H1 (cell line): ENCODE measurements at regions not wholly inside any gene's neighbourhood (a gene's known extent, or its start where the extent isn't known, plus 50 kb on each side); places are given as distances from the start of the nearest gene placed in this dataset.
A peak's percentile ranks its signal among the peaks of the same experiment; 100 is the strongest.

ENCODE experiments used
- CTCF ChIA-PET: fragments of 300-600 bp; sonication (Branson Sonifier 250); formaldehyde crosslinking; loops from one replicate; lab custom pipeline; 2021; ENCODE audit not compliant: partially characterized antibody; lab: Charles Lee
- POLR2A ChIA-PET: fragments of 300-600 bp; sonication (Branson Sonifier 250); formaldehyde crosslinking; loops from one replicate; lab custom pipeline; 2021; ENCODE audit warnings: inconsistent platforms; ENCODE audit not compliant: partially characterized antibody; lab: Charles Lee
- DNase-seq, 2 experiments: peaks; one replicate each; pipeline versions ENCODE4 v3.0.0 to v3.0.0-alpha.2; 2010 to 2022; ENCODE audit warnings: low spot score in 2 of 2, low read depth in 1 of 2, mixed read lengths in 1 of 2
- FAIRE-seq: peaks from 2 replicates; lab custom pipeline; 2011; peaks lifted over from hg19 to GRCh38; lab: Jason Lieb, UNC
- H2AFZ ChIP-seq: 2 replicates; pipeline ENCODE4 v1.8.1; 2012; ENCODE audit warnings: low read length, inconsistent platforms
- H2AK5ac ChIP-seq: 2 replicates; pipeline ENCODE4 v1.6.1; 2013; ENCODE audit warnings: low read depth, low read length
- H2BK120ac ChIP-seq: replicated peaks from 2 replicates; pipeline ENCODE3; 2013; ENCODE audit warnings: low read depth, low read length, inconsistent platforms
- H2BK12ac ChIP-seq: 2 replicates; pipeline ENCODE4 v1.6.1; 2013; ENCODE audit warnings: low read depth, low read length
- H2BK15ac ChIP-seq: 2 replicates; pipeline ENCODE4 v1.6.1; 2013; ENCODE audit warnings: low read length
- H2BK20ac ChIP-seq: 2 replicates; pipeline ENCODE4 v1.6.1; 2013; ENCODE audit warnings: low read length
- H2BK5ac ChIP-seq: 2 replicates; pipeline ENCODE4 v1.6.1; 2013; ENCODE audit warnings: low read depth, low read length
- H3K14ac ChIP-seq: 2 replicates; pipeline ENCODE4 v1.6.1; 2013; ENCODE audit warnings: inconsistent platforms; ENCODE audit not compliant: insufficient read length
- H3K18ac ChIP-seq: 2 replicates; pipeline ENCODE4 v1.6.1; 2013; ENCODE audit warnings: low read length; ENCODE audit errors: extremely low read depth
- H3K23ac ChIP-seq: 2 replicates; pipeline ENCODE4 v1.6.1; 2013; ENCODE audit warnings: inconsistent platforms; ENCODE audit not compliant: insufficient read length
- H3K23me2 ChIP-seq: 2 replicates; pipeline ENCODE4 v1.6.1; 2013; ENCODE audit warnings: low read depth, low read length
- H3K27ac ChIP-seq: 2 replicates; pipeline ENCODE4 v1.6.1; 2011; ENCODE audit warnings: low read depth, low read length, inconsistent platforms
- H3K27me3 ChIP-seq, 4 experiments: replicated peaks in 1 of 4; 1 replicate in 1 of 4; 2 replicates in 3 of 4; pipeline versions ENCODE4 v1.6.1 to v1.8.1; 2011 to 2013; ENCODE audit warnings: low read length in 3 of 4, mild to moderate bottlenecking in 3 of 4, inconsistent platforms in 2 of 4, mixed read lengths in 2 of 4, moderate library complexity in 1 of 4; ENCODE audit not compliant: control insufficient read depth in 3 of 4, insufficient read depth in 3 of 4; ENCODE audit errors: extremely low read depth in 1 of 4
- H3K36me3 ChIP-seq, 4 experiments: 2 replicates each; pipeline versions ENCODE4 v1.6.1 to v1.8.1; 2011 to 2013; ENCODE audit warnings: mild to moderate bottlenecking in 4 of 4, low read length in 3 of 4, moderate library complexity in 2 of 4, control low read depth in 1 of 4, inconsistent platforms in 1 of 4; ENCODE audit not compliant: insufficient read depth in 4 of 4, control insufficient read depth in 2 of 4
- H3K4ac ChIP-seq: replicated peaks from 2 replicates; pipeline ENCODE3; 2013; ENCODE audit warnings: low read length, low read depth, mixed read lengths, inconsistent platforms; ENCODE audit not compliant: insufficient read length
- H3K4me1 ChIP-seq, 4 experiments: replicated peaks in 1 of 4; 1 replicate in 1 of 4; 2 replicates in 3 of 4; pipeline versions ENCODE4 v1.6.1 to v1.8.1; 2011 to 2013; ENCODE audit warnings: low read length in 3 of 4, inconsistent platforms in 2 of 4, mixed read lengths in 1 of 4; ENCODE audit not compliant: insufficient read depth in 4 of 4, control insufficient read depth in 3 of 4
- H3K4me2 ChIP-seq, 2 experiments: 2 replicates each; pipeline versions ENCODE4 v1.6.1 to v1.8.1; 2011 to 2013; ENCODE audit warnings: low read depth in 2 of 2, low read length in 2 of 2, control low read depth in 1 of 2, inconsistent platforms in 1 of 2, mild to moderate bottlenecking in 1 of 2; ENCODE audit not compliant: insufficient read depth in 1 of 2
- H3K4me3 ChIP-seq, 4 experiments: fragments of 200-600, 300-600 bp in 1 of 4; sonication (generic), shearing (Covaris generic), sonication (Bioruptor Twin) in 1 of 4; 2 replicates each; pipeline versions ENCODE4 v1.5.1 to v1.8.1; 2011 to 2016; ENCODE audit warnings: low read length in 4 of 4, low read depth in 3 of 4, control low read depth in 2 of 4, inconsistent platforms in 2 of 4, mild to moderate bottlenecking in 2 of 4, mixed read lengths in 1 of 4, moderate library complexity in 1 of 4; ENCODE audit not compliant: insufficient read depth in 2 of 4; ENCODE audit errors: extremely low read depth in 1 of 4
- H3K56ac ChIP-seq: replicated peaks from 2 replicates; pipeline ENCODE3; 2013; ENCODE audit warnings: low read depth, mild to moderate bottlenecking, mixed read lengths, low read length, inconsistent platforms; ENCODE audit not compliant: insufficient read length
- H3K79me1 ChIP-seq: 2 replicates; pipeline ENCODE4 v1.6.1; 2013; ENCODE audit warnings: low read depth, low read length, control low read depth
- H3K79me2 ChIP-seq, 2 experiments: 2 replicates each; pipeline versions ENCODE4 v1.6.1 to v1.8.1; 2012 to 2013; ENCODE audit warnings: low read length in 2 of 2, mild to moderate bottlenecking in 2 of 2, inconsistent platforms in 1 of 2; ENCODE audit not compliant: insufficient read depth in 2 of 2, control insufficient read depth in 1 of 2
- H3K9ac ChIP-seq, 4 experiments: replicated peaks in 1 of 4; 1 replicate in 1 of 4; 2 replicates in 3 of 4; pipeline versions ENCODE4 v1.6.1 to v1.8.1; 2011 to 2013; ENCODE audit warnings: low read depth in 3 of 4, low read length in 3 of 4, control low read depth in 2 of 4, mild to moderate bottlenecking in 2 of 4, moderate library complexity in 2 of 4, inconsistent platforms in 1 of 4; ENCODE audit errors: extremely low read depth in 1 of 4
- H3K9me3 ChIP-seq, 2 experiments: 2 replicates each; pipeline versions ENCODE4 v1.6.1 to v1.8.1; 2012 to 2013; ENCODE audit warnings: mild to moderate bottlenecking in 2 of 2, moderate library complexity in 2 of 2, control low read depth in 1 of 2, inconsistent platforms in 1 of 2, low read depth in 1 of 2, low read length in 1 of 2, mixed read lengths in 1 of 2; ENCODE audit not compliant: insufficient read depth in 2 of 2
- H4K20me1 ChIP-seq, 2 experiments: replicated peaks in 1 of 2; 2 replicates each; pipeline versions ENCODE3 to v1.8.1; 2011 to 2013; ENCODE audit warnings: inconsistent platforms in 2 of 2, low read length in 2 of 2, mild to moderate bottlenecking in 1 of 2; ENCODE audit not compliant: insufficient read depth in 2 of 2, control insufficient read depth in 1 of 2
- H4K5ac ChIP-seq: 2 replicates; pipeline ENCODE4 v1.6.1; 2013; ENCODE audit warnings: low read length, low read depth, mixed read lengths, inconsistent platforms; ENCODE audit not compliant: insufficient read length
- H4K8ac ChIP-seq: 2 replicates; pipeline ENCODE4 v1.8.0; 2013; ENCODE audit warnings: mild to moderate bottlenecking, moderate library complexity, low read length, inconsistent platforms; ENCODE audit not compliant: insufficient read depth; ENCODE audit errors: extremely low read depth
- H4K91ac ChIP-seq: replicated peaks from 2 replicates; pipeline ENCODE3; 2013; ENCODE audit warnings: low read length, mixed read lengths, inconsistent platforms; ENCODE audit not compliant: insufficient read length
- EP300 ChIP-seq, 2 experiments: IDR thresholded peaks; 1 replicate in 1 of 2; 2 replicates in 1 of 2; pipeline ENCODE4 v1.6.1; 2011 to 2012; ENCODE audit warnings: low read depth in 2 of 2, low read length in 2 of 2, mild to moderate bottlenecking in 2 of 2, borderline replicate concordance in 1 of 2, inconsistent platforms in 1 of 2, moderate library complexity in 1 of 2
- EZH2 ChIP-seq: fragments of 200-600 bp; sonication (generic); IDR thresholded peaks from 2 replicates; pipeline ENCODE4 v1.7.1; 2012; ENCODE audit warnings: low read depth, mild to moderate bottlenecking, moderate library complexity, low read length, inconsistent platforms; ENCODE audit not compliant: severe bottlenecking
- WGBS, 2 experiments: shearing (Covaris generic) in 1 of 2; methylation state at CpG; one replicate each; pipeline versions ENCODE4 v1.1.6 to v1.1.7; 2013 to 2015; ENCODE audit warnings: low lambda C conversion rate in 2 of 2, mixed read lengths in 2 of 2, inconsistent platforms in 1 of 2, low coverage in 1 of 2, missing lambda C conversion rate in 1 of 2; ENCODE audit not compliant: insufficient replicate concordance in 2 of 2, insufficient coverage in 1 of 2, insufficient read length in 1 of 2; ENCODE audit errors: extremely low coverage in 1 of 2, missing lambda C conversion rate in 1 of 2; 5-methylcytosine and 5-hydroxymethylcytosine counted together
- TF ChIP-seq, protein P1 (sequence below): IDR thresholded peaks from 2 replicates; pipeline ENCODE4 v1.6.1; 2012; ENCODE audit warnings: inconsistent platforms

- POLR2A ChIA-PET = interaction anchor here (1.0 kb wide), 1 partner anchor 215 kb away, joined by 3 read pairs; the partner anchor contains the start of gene CSMD2
These were observed 203.2 kb downstream of the C1orf94 start for GRCh38 chr1:34379911-34380310.

More at GRCh38 chr1:34379911-34380310, 203.2 kb downstream of the C1orf94 start:
- Histone ChIP-seq H3K4ac (no peak overlapping the region), H3K4me2 (no peak overlapping the region), H2BK12ac (no peak overlapping the region), H3K14ac (no peak overlapping the region), H2BK15ac (no peak overlapping the region), H3K27ac (no peak overlapping the region), H2AK5ac (no peak overlapping the region), H3K79me1 (no peaks in the 10 kb centered on the region), H2BK5ac (no peak overlapping the region), H3K56ac (no peak overlapping the region), H3K4me3 (no peak overlapping the region), H3K23me2 (no peaks in the 10 kb centered on the region), H2BK120ac (no peak overlapping the region), H3K36me3 (no peaks in the 10 kb centered on the region), H3K9me3 (no peaks in the 10 kb centered on the region), H3K9ac (no peak overlapping the region), H4K5ac (no peak overlapping the region), H3K4me1 (peaks cover 0 to 3% (median 0%) of the 10 kb centered on the region in 4 experiments; a peak in 1 of 7 replicates), H2AFZ (no peak overlapping the region), H3K18ac (no peak overlapping the region), H3K27me3 (no peaks in the 10 kb centered on the region), H3K79me2 (no peaks in the 10 kb centered on the region), H4K8ac (no peak overlapping the region), H3K23ac (no peak overlapping the region), H2BK20ac (no peak overlapping the region), H4K20me1 (no peaks in the 10 kb centered on the region), H4K91ac (no peak overlapping the region)
- DNase-seq = peak in 1 of 2 experiments; percentile 24
- 86% methylated on average over 4 of the region's 4 CpGs; no CpG with 5 or more reads in 1 of the 2 experiments for WGBS, 2 experiments
- TF ChIP-seq EP300 (IDR thresholded peaks at IDR 0.05; ENCODE audit: borderline replicate concordance in 1 of 2, low read depth in 2 of 2, low read length in 2 of 2) (no peak), EZH2 (no peak)
- TF ChIP-seq, protein P1, sequence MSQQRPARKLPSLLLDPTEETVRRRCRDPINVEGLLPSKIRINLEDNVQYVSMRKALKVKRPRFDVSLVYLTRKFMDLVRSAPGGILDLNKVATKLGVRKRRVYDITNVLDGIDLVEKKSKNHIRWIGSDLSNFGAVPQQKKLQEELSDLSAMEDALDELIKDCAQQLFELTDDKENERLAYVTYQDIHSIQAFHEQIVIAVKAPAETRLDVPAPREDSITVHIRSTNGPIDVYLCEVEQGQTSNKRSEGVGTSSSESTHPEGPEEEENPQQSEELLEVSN = no peak
- CTCF ChIA-PET = no interaction called here
- no peak for FAIRE-seq
